ENCODE measurements at regions not wholly inside any gene's neighbourhood (a gene's known extent, or its start where the extent isn't known, plus 50 kb on each side); places are given as distances from the start of the nearest gene placed in this dataset.

- no peak for DNase-seq
Observed at GRCh38 chr5:111676926-111677415, 80.0 kb downstream of the NREP start.

GRCh38 chr5:111676466-111676865, 80.5 kb downstream of the NREP start:
- no peak for DNase-seq

- DNase-seq = no peak
Observed at GRCh38 chr5:111675201-111675934, 81.6 kb downstream of the NREP start.

- no peak for DNase-seq
Observed at GRCh38 chr5:111673891-111674626, 82.9 kb downstream of the NREP start.

GRCh38 chr5:111672099-111672498, 84.9 kb downstream of the NREP start:
- DNase-seq = no peak

GRCh38 chr5:111670826-111671492, 86.0 kb downstream of the NREP start:
- no peak for DNase-seq

- DNase-seq = no peak
Observed at GRCh38 chr5:111668477-111669414, 88.2 kb downstream of the NREP start.

GRCh38 chr5:111667128-111667736, 89.8 kb downstream of the NREP start:
- DNase-seq = no peak

- DNase-seq = no peak
Observed at GRCh38 chr5:111656580-111656979, 100.4 kb downstream of the NREP start.

GRCh38 chr5:111655169-111655924, 101.6 kb downstream of the NREP start:
- no peak for DNase-seq

- no peak for DNase-seq
Observed at GRCh38 chr5:111653408-111653807, 103.6 kb downstream of the NREP start.

GRCh38 chr5:111649516-111649915, 107.5 kb downstream of the NREP start:
- DNase-seq = no peak

- no peak for DNase-seq
Observed at GRCh38 chr5:111645303-111645838, 111.6 kb downstream of the NREP start.

GRCh38 chr5:111643499-111643898, 113.5 kb downstream of the NREP start:
- DNase-seq = no peak

GRCh38 chr5:111641533-111642233, 115.3 kb downstream of the NREP start:
- no peak for DNase-seq

GRCh38 chr5:111639912-111640311, 117.1 kb downstream of the NREP start:
- DNase-seq = no peak

GRCh38 chr5:111636736-111637135, 120.3 kb downstream of the NREP start:
- DNase-seq = no peak

- no peak for DNase-seq
Observed at GRCh38 chr5:111635916-111636570, 121.0 kb downstream of the NREP start.

- DNase-seq = no peak
Observed at GRCh38 chr5:111635151-111635902, 121.7 kb downstream of the NREP start.

All from activated CD4-positive, alpha-beta T cell treated with anti-CD3 and anti-CD28 coated beads, Interleukin-2, amount 50 U/mL, for 16 hours (primary cell).